IMR-90 (cell line): ENCODE measurements at regions not wholly inside any gene's neighbourhood (a gene's known extent, or its start where the extent isn't known, plus 50 kb on each side); places are given as distances from the start of the nearest gene placed in this dataset.

Experiments used
- ATAC-seq: fragments of 200-7000 bp; cut with Tn5 transposase; 2 replicates; pipeline ENCODE4 v1.9.1; 2020; ENCODE audit warnings: low read depth, mild to moderate bottlenecking, moderate library complexity
- BruUV-seq: library from RNA; stranded (reverse); fragments of 400-500 nt; replicated peaks from 2 replicates; lab custom pipeline; 2021; lab: Mats Ljungman, UMichigan
- CTCF ChIA-PET: fragments of 300-600 bp; formaldehyde crosslinking; extraction: SDS; loops from one replicate; lab custom pipeline; 2021; ENCODE audit warnings: antibody characterized with exemption; lab: Yijun Ruan, JAX
- POLR2A ChIA-PET: fragments of 300-600 bp; sonication (Branson Sonifier 250); formaldehyde crosslinking; loops from one replicate; lab custom pipeline; 2022; ENCODE audit warnings: antibody characterized with exemption; ENCODE audit not compliant: unreplicated experiment; lab: Charles Lee
- DNase-seq: peaks from one replicate; pipeline ENCODE4 v3.0.0; 2013
- H2AFZ ChIP-seq: replicated peaks from 2 replicates; pipeline ENCODE3; 2013; ENCODE audit warnings: low read length, mild to moderate bottlenecking; ENCODE audit not compliant: poor library complexity
- H2AK5ac ChIP-seq: 2 replicates; pipeline ENCODE4 v1.6.1; 2013; ENCODE audit warnings: low read depth, low read length, inconsistent platforms
- H2AK9ac ChIP-seq: replicated peaks from 2 replicates; pipeline ENCODE3; 2013; ENCODE audit warnings: mild to moderate bottlenecking, low read depth, low read length, moderate library complexity; ENCODE audit not compliant: poor library complexity
- H2BK120ac ChIP-seq: 2 replicates; pipeline ENCODE4 v1.6.1; 2013; ENCODE audit warnings: low read depth, low read length, inconsistent platforms
- H2BK15ac ChIP-seq: 3 replicates; pipeline ENCODE4 v1.6.1; 2013; ENCODE audit warnings: low read depth, low read length, inconsistent platforms
- H2BK20ac ChIP-seq: 2 replicates; pipeline ENCODE4 v1.6.1; 2013; ENCODE audit warnings: low read depth, mild to moderate bottlenecking, inconsistent platforms, low read length, moderate library complexity
- H2BK5ac ChIP-seq: 2 replicates; pipeline ENCODE4 v1.6.1; 2013; ENCODE audit warnings: mild to moderate bottlenecking, low read depth, low read length, inconsistent platforms; ENCODE audit not compliant: poor library complexity, severe bottlenecking
- H3K14ac ChIP-seq: replicated peaks from 2 replicates; pipeline ENCODE4 v1.6.1; 2013; ENCODE audit warnings: low read depth, low read length, inconsistent platforms
- H3K18ac ChIP-seq: 2 replicates; pipeline ENCODE4 v1.6.1; 2013; ENCODE audit warnings: low read depth, low read length, control low read depth
- H3K23ac ChIP-seq: 2 replicates; pipeline ENCODE4 v1.6.1; 2013; ENCODE audit warnings: low read depth, low read length, inconsistent platforms
- H3K27ac ChIP-seq: 2 replicates; pipeline ENCODE4 v1.5.1; 2013; ENCODE audit warnings: mild to moderate bottlenecking, control low read depth, low read length; ENCODE audit not compliant: insufficient read depth
- H3K27me3 ChIP-seq: 2 replicates; pipeline ENCODE4 v1.6.1; 2013; ENCODE audit warnings: low read length; ENCODE audit not compliant: control insufficient read depth, insufficient read depth
- H3K36me3 ChIP-seq: 2 replicates; pipeline ENCODE4 v1.6.1; 2013; ENCODE audit warnings: low read length, mixed read lengths; ENCODE audit not compliant: control insufficient read depth, insufficient read depth
- H3K4ac ChIP-seq: 2 replicates; pipeline ENCODE4 v1.6.1; 2013; ENCODE audit warnings: low read depth, low read length, inconsistent platforms
- H3K4me1 ChIP-seq: 2 replicates; pipeline ENCODE4 v1.6.1; 2013; ENCODE audit warnings: low read length, mixed read lengths; ENCODE audit not compliant: control insufficient read depth, insufficient read depth
- H3K4me2 ChIP-seq: 2 replicates; pipeline ENCODE4 v1.6.1; 2013; ENCODE audit warnings: low read depth, mild to moderate bottlenecking, control low read depth, low read length, moderate library complexity
- H3K4me3 ChIP-seq: 2 replicates; pipeline ENCODE4 v1.5.1; 2013; ENCODE audit warnings: low read depth, mild to moderate bottlenecking, control low read depth, low read length, moderate library complexity; ENCODE audit not compliant: insufficient read depth
- H3K56ac ChIP-seq: 2 replicates; pipeline ENCODE4 v1.6.1; 2013; ENCODE audit warnings: low read length, inconsistent platforms; ENCODE audit not compliant: insufficient read depth; ENCODE audit errors: extremely low read depth
- H3K79me1 ChIP-seq, 2 experiments: 2 replicates each; pipeline ENCODE4 v1.6.1; 2013; ENCODE audit warnings: low read length in 2 of 2, inconsistent platforms in 1 of 2, low read depth in 1 of 2
- H3K9ac ChIP-seq: 2 replicates; pipeline ENCODE4 v1.6.1; 2013; ENCODE audit warnings: low read depth, low read length, control low read depth
- H3K9me1 ChIP-seq: 2 replicates; pipeline ENCODE4 v1.6.1; 2013; ENCODE audit warnings: low read length, inconsistent platforms; ENCODE audit not compliant: insufficient read depth
- H3K9me3 ChIP-seq: 2 replicates; pipeline ENCODE4 v1.6.1; 2013; ENCODE audit warnings: low read length; ENCODE audit not compliant: control insufficient read depth, insufficient read depth
- H4K20me1 ChIP-seq: 2 replicates; pipeline ENCODE4 v1.6.1; 2013; ENCODE audit warnings: low read length, inconsistent platforms; ENCODE audit not compliant: insufficient read depth
- H4K5ac ChIP-seq: 2 replicates; pipeline ENCODE4 v1.6.1; 2013; ENCODE audit warnings: mild to moderate bottlenecking, low read depth, low read length, control low read depth
- H4K8ac ChIP-seq, 2 experiments: 2 replicates each; pipeline ENCODE4 v1.6.1; 2013; ENCODE audit warnings: low read depth in 2 of 2, low read length in 2 of 2, control low read depth in 1 of 2, inconsistent platforms in 1 of 2
- H4K91ac ChIP-seq: 2 replicates; pipeline ENCODE4 v1.6.1; 2013; ENCODE audit warnings: low read depth, low read length, inconsistent platforms; ENCODE audit not compliant: insufficient read depth
- CEBPB ChIP-seq: IDR thresholded peaks from 2 replicates; pipeline ENCODE4 v1.6.1; 2012; ENCODE audit warnings: low read depth, low read length, improper control_type of control experiment
- CHD1 ChIP-seq: IDR thresholded peaks from 2 replicates; pipeline ENCODE4 v1.6.1; 2012; ENCODE audit warnings: low read depth, low read length, improper control_type of control experiment
- FOS ChIP-seq: fragments of 150-350 bp; IDR thresholded peaks from 2 replicates; pipeline ENCODE4 v1.6.1; 2016; ENCODE audit warnings: low read depth, low read length
- MAZ ChIP-seq: IDR thresholded peaks from 2 replicates; pipeline ENCODE4 v1.6.1; 2012; ENCODE audit warnings: low read depth, mild to moderate bottlenecking, low read length, improper control_type of control experiment, moderate library complexity, borderline replicate concordance
- MXI1 ChIP-seq: IDR thresholded peaks from 2 replicates; pipeline ENCODE4 v1.6.1; 2012; ENCODE audit warnings: low read depth, mild to moderate bottlenecking, low read length, moderate library complexity, borderline replicate concordance
- RAD21 ChIP-seq: IDR thresholded peaks from 2 replicates; pipeline ENCODE4 v1.6.1; 2012; ENCODE audit warnings: low read length, improper control_type of control experiment
- SMC3 ChIP-seq: fragments of 150-350 bp; IDR thresholded peaks from 2 replicates; pipeline ENCODE4 v1.6.1; 2016; ENCODE audit warnings: low read depth, mild to moderate bottlenecking, antibody characterized with exemption, low read length, moderate library complexity
- WGBS, 2 experiments: methylation state at CpG; one replicate each; pipeline versions ENCODE4 v1.1.5 to v1.1.7; 2013; ENCODE audit warnings: missing lambda C conversion rate in 2 of 2; ENCODE audit not compliant: insufficient read length in 1 of 2; ENCODE audit errors: extremely low coverage in 2 of 2; 5-methylcytosine and 5-hydroxymethylcytosine counted together
- dilution Hi-C: fragments of 300-500 bp; cut with HindIII; formaldehyde crosslinking; loops from one replicate; pipeline ENCODE4 v1.14.3; 2018; ENCODE audit warnings: low sequenced_read_pairs; ENCODE audit not compliant: unreplicated experiment
- in situ Hi-C: fragments of 300-500 bp; cut with MboI; formaldehyde crosslinking; loops from 3 replicates; pipeline ENCODE4 v1.14.3; 2019; ENCODE audit warnings: low sequenced_read_pairs, inconsistent platforms, mixed read lengths
- intact Hi-C: fragments of 100-400 bp; cut with micrococcal nuclease; formaldehyde crosslinking; loops from 2 replicates; pipeline ENCODE4 v1.10.0; 2022
- TF ChIP-seq, protein P1 (sequence below): fragments of 150-350 bp; IDR thresholded peaks from 2 replicates; pipeline ENCODE4 v1.6.1; 2017; ENCODE audit warnings: mild to moderate bottlenecking, antibody characterized with exemption, low read length, low read depth
- TF ChIP-seq, protein P2 (sequence below): fragments of 150-350 bp; IDR thresholded peaks from 2 replicates; pipeline ENCODE4 v1.6.1; 2016; ENCODE audit warnings: low read depth, mild to moderate bottlenecking, low read length, moderate library complexity, borderline replicate concordance
- TF ChIP-seq, protein P3 (sequence below): conservative IDR thresholded peaks from 2 replicates; pipeline ENCODE4 v1.5.1; 2012; ENCODE audit warnings: mild to moderate bottlenecking, low read depth, low read length, improper control_type of control experiment

DNA sequence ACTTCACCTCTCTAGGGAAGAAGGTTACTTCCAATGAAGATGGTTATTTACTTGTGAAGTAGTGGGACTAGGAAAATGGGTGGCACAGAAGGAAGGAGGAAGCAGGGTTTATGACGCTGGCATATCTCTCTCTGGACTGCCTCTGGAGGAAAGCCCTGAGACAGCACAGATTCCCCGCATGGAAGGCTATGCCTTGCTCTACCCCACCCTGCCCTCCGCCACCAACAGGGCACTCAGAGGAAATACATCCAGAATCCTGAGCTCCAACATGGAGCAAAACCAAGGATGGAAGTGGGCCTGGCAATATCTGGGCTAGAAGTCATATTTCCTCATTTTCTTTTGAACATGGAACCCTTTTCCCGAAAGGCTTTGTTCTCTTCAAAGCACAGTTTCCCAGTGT is 346.9 kb downstream of the ZSWIM6 start:
- POLR2A ChIA-PET: no interaction called here
- DNase-seq (no peak), ATAC-seq (no peak)
- Histone ChIP-seq H3K9ac (no peak overlapping the region), H3K27ac (no peak overlapping the region), H3K4ac (no peak overlapping the region), H3K27me3 (peaks cover 19% of the 10 kb centered on the region), H3K18ac (no peak overlapping the region), H4K8ac (no peak overlapping the region), H3K9me1 (no peaks in the 10 kb centered on the region), H3K56ac (no peak overlapping the region), H2AK5ac (no peak overlapping the region), H2BK20ac (no peak overlapping the region), H4K91ac (no peak overlapping the region), H3K23ac (no peak overlapping the region), H4K20me1 (no peaks in the 10 kb centered on the region), H4K5ac (no peak overlapping the region), H2AK9ac (no peak overlapping the region), H3K4me2 (no peak overlapping the region), H2BK5ac (no peak overlapping the region), H3K14ac (no peak overlapping the region), H2BK120ac (no peak overlapping the region), H3K79me1 (no peaks in the 10 kb centered on the region), H2BK15ac (no peak overlapping the region), H3K4me3 (no peak overlapping the region), H3K4me1 (no peaks in the 10 kb centered on the region), H3K36me3 (no peaks in the 10 kb centered on the region), H2AFZ (no peak overlapping the region), H3K9me3 (no peaks in the 10 kb centered on the region)
- dilution Hi-C loops: no loop called here
- TF ChIP-seq, protein P1, sequence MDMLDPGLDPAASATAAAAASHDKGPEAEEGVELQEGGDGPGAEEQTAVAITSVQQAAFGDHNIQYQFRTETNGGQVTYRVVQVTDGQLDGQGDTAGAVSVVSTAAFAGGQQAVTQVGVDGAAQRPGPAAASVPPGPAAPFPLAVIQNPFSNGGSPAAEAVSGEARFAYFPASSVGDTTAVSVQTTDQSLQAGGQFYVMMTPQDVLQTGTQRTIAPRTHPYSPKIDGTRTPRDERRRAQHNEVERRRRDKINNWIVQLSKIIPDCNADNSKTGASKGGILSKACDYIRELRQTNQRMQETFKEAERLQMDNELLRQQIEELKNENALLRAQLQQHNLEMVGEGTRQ: no peak
- TF ChIP-seq CHD1 (no peak), CEBPB (no peak), MAZ (no peak), FOS (no peak), SMC3 (no peak), MXI1 (no peak), RAD21 (no peak)
- TF ChIP-seq, protein P2, sequence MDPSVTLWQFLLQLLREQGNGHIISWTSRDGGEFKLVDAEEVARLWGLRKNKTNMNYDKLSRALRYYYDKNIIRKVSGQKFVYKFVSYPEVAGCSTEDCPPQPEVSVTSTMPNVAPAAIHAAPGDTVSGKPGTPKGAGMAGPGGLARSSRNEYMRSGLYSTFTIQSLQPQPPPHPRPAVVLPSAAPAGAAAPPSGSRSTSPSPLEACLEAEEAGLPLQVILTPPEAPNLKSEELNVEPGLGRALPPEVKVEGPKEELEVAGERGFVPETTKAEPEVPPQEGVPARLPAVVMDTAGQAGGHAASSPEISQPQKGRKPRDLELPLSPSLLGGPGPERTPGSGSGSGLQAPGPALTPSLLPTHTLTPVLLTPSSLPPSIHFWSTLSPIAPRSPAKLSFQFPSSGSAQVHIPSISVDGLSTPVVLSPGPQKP: no peak
- TF ChIP-seq, protein P3, sequence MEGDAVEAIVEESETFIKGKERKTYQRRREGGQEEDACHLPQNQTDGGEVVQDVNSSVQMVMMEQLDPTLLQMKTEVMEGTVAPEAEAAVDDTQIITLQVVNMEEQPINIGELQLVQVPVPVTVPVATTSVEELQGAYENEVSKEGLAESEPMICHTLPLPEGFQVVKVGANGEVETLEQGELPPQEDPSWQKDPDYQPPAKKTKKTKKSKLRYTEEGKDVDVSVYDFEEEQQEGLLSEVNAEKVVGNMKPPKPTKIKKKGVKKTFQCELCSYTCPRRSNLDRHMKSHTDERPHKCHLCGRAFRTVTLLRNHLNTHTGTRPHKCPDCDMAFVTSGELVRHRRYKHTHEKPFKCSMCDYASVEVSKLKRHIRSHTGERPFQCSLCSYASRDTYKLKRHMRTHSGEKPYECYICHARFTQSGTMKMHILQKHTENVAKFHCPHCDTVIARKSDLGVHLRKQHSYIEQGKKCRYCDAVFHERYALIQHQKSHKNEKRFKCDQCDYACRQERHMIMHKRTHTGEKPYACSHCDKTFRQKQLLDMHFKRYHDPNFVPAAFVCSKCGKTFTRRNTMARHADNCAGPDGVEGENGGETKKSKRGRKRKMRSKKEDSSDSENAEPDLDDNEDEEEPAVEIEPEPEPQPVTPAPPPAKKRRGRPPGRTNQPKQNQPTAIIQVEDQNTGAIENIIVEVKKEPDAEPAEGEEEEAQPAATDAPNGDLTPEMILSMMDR: no peak
- in situ Hi-C loops: no loop called here
- BruUV-seq: no TSS peak
- CTCF ChIA-PET: interaction anchor here (0.5 to 0.6 kb wide), 2 partner anchors 13 to 839 kb away, joined by 3 to 4 read pairs; no protein-coding TSS in a partner anchor
- intact Hi-C loops: no loop called here
- WGBS, 2 experiments: 100% methylated on average over 1 of the region's 4 CpGs; no CpG with 5 or more reads in 1 of the 2 experiments
